Peyer's patch (tissue), 4 donors: ENCODE measurements at regions not wholly inside any gene's neighbourhood (a gene's known extent, or its start where the extent isn't known, plus 50 kb on each side); places are given as distances from the start of the nearest gene placed in this dataset.

ENCODE experiments used
- CTCF ChIP-seq, 6 experiments: fragments of 450-650 bp in 4 of 6; fragments of 200-600 bp in 2 of 6; sonication (generic) in 1 of 6; IDR thresholded peaks; one replicate each; pipeline ENCODE4 v1.5.1; 2017 to 2019; ENCODE audit warnings: antibody characterized with exemption in 6 of 6, mild to moderate bottlenecking in 3 of 6, moderate library complexity in 1 of 6
- POLR2A ChIP-seq, 2 donors: fragments of 450-650 bp; IDR thresholded peaks; one replicate each; pipeline ENCODE4 v1.5.1; 2017; ENCODE audit warnings: antibody characterized with exemption in 2 of 2, mild to moderate bottlenecking in 2 of 2, moderate library complexity in 2 of 2

- TF ChIP-seq POLR2A (IDR thresholded peaks at IDR 0.05) (no peak), CTCF (IDR thresholded peaks at IDR 0.05) (no peak)
Measured at GRCh38 chr9:134265078-134265477, 61.2 kb upstream of the RXRA start.
